SK-N-SH treated with all-trans-retinoic acid at 6 μM for 48 hours (cell line): ENCODE measurements at regions not wholly inside any gene's neighbourhood (a gene's known extent, or its start where the extent isn't known, plus 50 kb on each side); places are given as distances from the start of the nearest gene placed in this dataset.

ENCODE experiments used
- ATAC-seq: fragments of 200-7000 bp; cut with Tn5 transposase; 3 replicates; pipeline ENCODE4 v1.9.1; 2020; ENCODE audit warnings: mild to moderate bottlenecking, moderate library complexity
- BACH2 ChIP-seq: fragments of 250-450 bp; sonication (Bioruptor Pico); IDR thresholded peaks from 2 replicates; pipeline ENCODE4 v1.9.0; 2021; ENCODE audit warnings: mild to moderate bottlenecking, borderline replicate concordance
- CSDC2 ChIP-seq: fragments of 250-450 bp; sonication (Bioruptor Pico); IDR thresholded peaks from 2 replicates; pipeline ENCODE4 v1.5.0; 2020; ENCODE audit warnings: mild to moderate bottlenecking, moderate library complexity
- GLIS3 ChIP-seq: fragments of 250-450 bp; sonication (Bioruptor Pico); IDR thresholded peaks from 2 replicates; pipeline ENCODE4 v1.5.0; 2020; ENCODE audit warnings: mild to moderate bottlenecking, moderate library complexity
- ISL1 ChIP-seq: fragments of 250-450 bp; sonication (Bioruptor Pico); IDR thresholded peaks from 2 replicates; pipeline ENCODE4 v2.1.2; 2022; ENCODE audit warnings: mild to moderate bottlenecking, moderate library complexity
- OSR1 ChIP-seq: fragments of 250-450 bp; sonication (Bioruptor Pico); IDR thresholded peaks from 2 replicates; pipeline ENCODE4 v1.8.0; 2022; ENCODE audit warnings: moderate library complexity, mild to moderate bottlenecking, inconsistent platforms
- ZC3H10 ChIP-seq: fragments of 250-450 bp; sonication (Bioruptor Pico); IDR thresholded peaks from 2 replicates; pipeline ENCODE4 v1.5.1; 2021; ENCODE audit warnings: mild to moderate bottlenecking, moderate library complexity
- ZNF8 ChIP-seq: fragments of 450-650 bp; formaldehyde crosslinking; IDR thresholded peaks from 2 replicates; pipeline ENCODE4 v1.5.0; 2020; ENCODE audit warnings: mild to moderate bottlenecking, moderate library complexity
- TF ChIP-seq, protein P1 (sequence below): fragments of 250-450 bp; sonication (Bioruptor Pico); IDR thresholded peaks from 2 replicates; pipeline ENCODE4 v1.8.0; 2020; ENCODE audit warnings: mild to moderate bottlenecking, moderate library complexity, borderline replicate concordance
- TF ChIP-seq, protein P2 (sequence below): fragments of 250-450 bp; sonication (Bioruptor Pico); IDR thresholded peaks from 2 replicates; pipeline ENCODE4 v1.5.1; 2020; ENCODE audit warnings: low read depth, mild to moderate bottlenecking, moderate library complexity

DNA sequence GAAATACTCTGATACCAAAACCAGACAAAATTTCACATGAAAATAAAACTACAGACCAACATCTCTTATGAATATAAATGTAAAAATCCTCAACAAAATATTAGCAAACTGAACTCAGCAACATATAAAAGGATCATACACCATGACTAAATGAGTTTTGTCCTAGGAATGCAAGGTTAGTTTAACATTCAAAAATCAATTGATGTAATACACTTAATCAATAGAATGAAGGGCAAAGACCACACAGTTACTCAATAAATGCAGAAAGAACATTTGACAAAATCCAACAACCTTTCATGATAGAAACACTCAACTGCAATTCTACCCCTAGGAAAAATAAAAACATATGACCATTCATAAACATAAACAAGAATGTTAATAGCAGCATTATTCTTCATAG lies 50.2 kb upstream of the DCTD start:
- no peak for ATAC-seq
- TF ChIP-seq CSDC2 (no peak), ZNF8 (CRISPR knock-in tag) (no peak), ZC3H10 (CRISPR knock-in tag) (no peak), ISL1 (CRISPR knock-in tag) (no peak), BACH2 (CRISPR knock-in tag) (no peak), GLIS3 (CRISPR knock-in tag) (no peak), OSR1 (no peak)
- TF ChIP-seq, protein P1, sequence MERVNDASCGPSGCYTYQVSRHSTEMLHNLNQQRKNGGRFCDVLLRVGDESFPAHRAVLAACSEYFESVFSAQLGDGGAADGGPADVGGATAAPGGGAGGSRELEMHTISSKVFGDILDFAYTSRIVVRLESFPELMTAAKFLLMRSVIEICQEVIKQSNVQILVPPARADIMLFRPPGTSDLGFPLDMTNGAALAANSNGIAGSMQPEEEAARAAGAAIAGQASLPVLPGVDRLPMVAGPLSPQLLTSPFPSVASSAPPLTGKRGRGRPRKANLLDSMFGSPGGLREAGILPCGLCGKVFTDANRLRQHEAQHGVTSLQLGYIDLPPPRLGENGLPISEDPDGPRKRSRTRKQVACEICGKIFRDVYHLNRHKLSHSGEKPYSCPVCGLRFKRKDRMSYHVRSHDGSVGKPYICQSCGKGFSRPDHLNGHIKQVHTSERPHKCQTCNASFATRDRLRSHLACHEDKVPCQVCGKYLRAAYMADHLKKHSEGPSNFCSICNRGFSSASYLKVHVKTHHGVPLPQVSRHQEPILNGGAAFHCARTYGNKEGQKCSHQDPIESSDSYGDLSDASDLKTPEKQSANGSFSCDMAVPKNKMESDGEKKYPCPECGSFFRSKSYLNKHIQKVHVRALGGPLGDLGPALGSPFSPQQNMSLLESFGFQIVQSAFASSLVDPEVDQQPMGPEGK, result no peak
- TF ChIP-seq, protein P2, sequence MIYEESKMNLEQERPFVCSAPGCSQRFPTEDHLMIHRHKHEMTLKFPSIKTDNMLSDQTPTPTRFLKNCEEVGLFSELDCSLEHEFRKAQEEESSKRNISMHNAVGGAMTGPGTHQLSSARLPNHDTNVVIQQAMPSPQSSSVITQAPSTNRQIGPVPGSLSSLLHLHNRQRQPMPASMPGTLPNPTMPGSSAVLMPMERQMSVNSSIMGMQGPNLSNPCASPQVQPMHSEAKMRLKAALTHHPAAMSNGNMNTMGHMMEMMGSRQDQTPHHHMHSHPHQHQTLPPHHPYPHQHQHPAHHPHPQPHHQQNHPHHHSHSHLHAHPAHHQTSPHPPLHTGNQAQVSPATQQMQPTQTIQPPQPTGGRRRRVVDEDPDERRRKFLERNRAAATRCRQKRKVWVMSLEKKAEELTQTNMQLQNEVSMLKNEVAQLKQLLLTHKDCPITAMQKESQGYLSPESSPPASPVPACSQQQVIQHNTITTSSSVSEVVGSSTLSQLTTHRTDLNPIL (CRISPR knock-in tag), result no peak
- TF ChIP-seq, all 23 proteins: peak for 0
